Right lobe of liver (tissue), 6 donors: ENCODE measurements at regions not wholly inside any gene's neighbourhood (a gene's known extent, or its start where the extent isn't known, plus 50 kb on each side); places are given as distances from the start of the nearest gene placed in this dataset.

ENCODE experiments used
- ATAC-seq, 4 donors: fragments of 200-7000 bp; cut with Tn5 transposase; one replicate each; pipeline ENCODE4 v1.9.1; 2020; ENCODE audit warnings: mild to moderate bottlenecking in 4 of 4, moderate library complexity in 4 of 4
- DNase-seq, 3 donors: peaks; one replicate each; pipeline ENCODE4 v3.0.0-alpha.2; 2020
- H3K27ac ChIP-seq, 3 donors: fragments of 200-600 bp; one replicate each; pipeline ENCODE4 v1.8.0; 2022
- H3K27me3 ChIP-seq, 2 donors: fragments of 200-600 bp; one replicate each; pipeline ENCODE4 v1.8.0; 2022
- H3K36me3 ChIP-seq, 4 donors: fragments of 200-600 bp; sonication (generic) in 1 of 4; one replicate each; pipeline versions ENCODE4 v1.5.1 to v1.8.0; 2017 to 2022; ENCODE audit warnings: control low read depth in 1 of 4
- H3K4me1 ChIP-seq, 4 donors: fragments of 200-600 bp; sonication (generic) in 1 of 4; one replicate each; pipeline versions ENCODE4 v1.5.1 to v1.8.0; 2017 to 2022; ENCODE audit warnings: control low read depth in 1 of 4
- H3K4me3 ChIP-seq, 3 donors: fragments of 200-600 bp; one replicate each; pipeline ENCODE4 v1.8.0; 2022
- H3K9me3 ChIP-seq, 4 donors: fragments of 200-600 bp; sonication (generic) in 1 of 4; one replicate each; pipeline versions ENCODE4 v1.5.1 to v1.8.0; 2017 to 2022; ENCODE audit warnings: control low read depth in 1 of 4
- POLR2A ChIP-seq: fragments of 450-650 bp; IDR thresholded peaks from one replicate; pipeline ENCODE4 v1.6.1; 2017; ENCODE audit warnings: antibody characterized with exemption, mild to moderate bottlenecking
- WGBS: methylation state at CpG from one replicate; pipeline ENCODE4 v1.1.6; 2018; ENCODE audit warnings: low coverage, low lambda C conversion rate; ENCODE audit not compliant: insufficient coverage; ENCODE audit errors: missing lambda C conversion rate; 5-methylcytosine and 5-hydroxymethylcytosine counted together
- intact Hi-C, 2 donors: fragments of 100-400 bp; cut with DNase I; formaldehyde crosslinking; loops; one replicate each; pipeline versions ENCODE4 v1.11.2 to v1.14.1; 2022
- TF ChIP-seq, protein P1 (sequence below), 4 donors: fragments of 200-600 bp in 3 of 4; fragments of 450-650 bp in 1 of 4; IDR thresholded peaks; one replicate each; pipeline versions ENCODE4 v1.5.1 to v1.8.0; 2016 to 2022; ENCODE audit warnings: antibody characterized with exemption in 4 of 4, mild to moderate bottlenecking in 2 of 4
- donor health status: DM: no; HTN: yes; CAD: no.
- donor health status: DM: no; HTN: no; CAD: no.
- donor health status: DM: no; HTN: no; CAD: no.
- donor health status: DM: no; HTN: yes; CAD: no.
- donor health status: DM: no; HTN: yes; CAD: no.

DNA sequence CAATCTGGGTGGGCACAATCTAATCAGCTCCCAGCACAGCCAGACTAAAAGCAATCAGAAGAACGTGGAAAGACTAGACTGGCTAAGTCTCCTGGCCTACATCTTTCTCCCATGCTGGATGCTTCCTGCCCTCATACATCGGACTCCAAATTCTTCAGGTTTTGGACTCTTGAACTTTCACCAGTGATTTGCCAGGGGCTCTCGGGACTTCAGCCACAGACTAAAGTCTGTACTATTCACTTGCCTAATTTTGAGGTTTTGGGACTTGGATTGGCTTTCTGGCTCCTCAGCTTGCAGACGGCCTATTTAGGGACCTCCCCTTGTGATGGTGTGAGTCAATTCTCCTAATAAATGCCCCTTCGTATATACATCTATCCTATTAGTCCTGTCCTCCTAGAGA lies 66.6 kb upstream of the SOX21 start:
- Histone ChIP-seq H3K36me3 (no peaks in the 10 kb centered on the region), H3K27me3 (no peaks in the 10 kb centered on the region), H3K4me3 (no peak overlapping the region), H3K9me3 (no peaks in the 10 kb centered on the region), H3K4me1 (peaks cover 0 to 20% (median 0%) of the 10 kb centered on the region in 4 donors), H3K27ac (no peak overlapping the region)
- ATAC-seq (peak in 2 of 4 donors; percentile 21 to 49), DNase-seq (no peak)
- TF ChIP-seq POLR2A, result no peak
- TF ChIP-seq, protein P1, sequence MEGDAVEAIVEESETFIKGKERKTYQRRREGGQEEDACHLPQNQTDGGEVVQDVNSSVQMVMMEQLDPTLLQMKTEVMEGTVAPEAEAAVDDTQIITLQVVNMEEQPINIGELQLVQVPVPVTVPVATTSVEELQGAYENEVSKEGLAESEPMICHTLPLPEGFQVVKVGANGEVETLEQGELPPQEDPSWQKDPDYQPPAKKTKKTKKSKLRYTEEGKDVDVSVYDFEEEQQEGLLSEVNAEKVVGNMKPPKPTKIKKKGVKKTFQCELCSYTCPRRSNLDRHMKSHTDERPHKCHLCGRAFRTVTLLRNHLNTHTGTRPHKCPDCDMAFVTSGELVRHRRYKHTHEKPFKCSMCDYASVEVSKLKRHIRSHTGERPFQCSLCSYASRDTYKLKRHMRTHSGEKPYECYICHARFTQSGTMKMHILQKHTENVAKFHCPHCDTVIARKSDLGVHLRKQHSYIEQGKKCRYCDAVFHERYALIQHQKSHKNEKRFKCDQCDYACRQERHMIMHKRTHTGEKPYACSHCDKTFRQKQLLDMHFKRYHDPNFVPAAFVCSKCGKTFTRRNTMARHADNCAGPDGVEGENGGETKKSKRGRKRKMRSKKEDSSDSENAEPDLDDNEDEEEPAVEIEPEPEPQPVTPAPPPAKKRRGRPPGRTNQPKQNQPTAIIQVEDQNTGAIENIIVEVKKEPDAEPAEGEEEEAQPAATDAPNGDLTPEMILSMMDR (IDR thresholded peaks at IDR 0.05), result no peak
- intact Hi-C loops, result no loop called here
- WGBS, result 26% methylated on average over 4 of the region's 5 CpGs

DNA sequence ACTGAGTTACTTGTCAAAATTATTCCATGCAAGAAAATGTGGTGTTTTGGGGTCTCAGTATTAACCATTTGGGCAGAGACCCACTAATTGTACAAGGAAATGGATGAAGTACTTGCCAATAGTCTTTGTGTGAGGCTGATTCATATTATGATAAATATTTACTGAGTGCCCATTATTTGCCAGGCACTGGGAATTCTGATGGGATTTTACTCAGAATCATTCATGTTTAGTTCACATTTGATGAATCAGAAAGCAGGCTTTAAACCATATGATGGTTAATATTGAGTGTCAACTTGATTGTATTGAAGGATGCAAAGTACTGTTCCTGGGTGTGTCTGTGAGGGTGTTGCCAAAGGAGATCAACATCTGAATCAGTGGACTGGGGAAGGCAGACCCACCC lies 66.2 kb upstream of the SOX21 start:
- DNase-seq (no peak), ATAC-seq (no peak)
- Histone ChIP-seq H3K27ac (no peak overlapping the region), H3K4me3 (no peak overlapping the region), H3K27me3 (no peaks in the 10 kb centered on the region), H3K9me3 (no peaks in the 10 kb centered on the region), H3K36me3 (no peaks in the 10 kb centered on the region), H3K4me1 (peaks cover 0 to 20% (median 0%) of the 10 kb centered on the region in 4 donors)
- TF ChIP-seq POLR2A, result no peak
- TF ChIP-seq, protein P1 (IDR thresholded peaks at IDR 0.05), result no peak
- intact Hi-C loops, result no loop called here

DNA sequence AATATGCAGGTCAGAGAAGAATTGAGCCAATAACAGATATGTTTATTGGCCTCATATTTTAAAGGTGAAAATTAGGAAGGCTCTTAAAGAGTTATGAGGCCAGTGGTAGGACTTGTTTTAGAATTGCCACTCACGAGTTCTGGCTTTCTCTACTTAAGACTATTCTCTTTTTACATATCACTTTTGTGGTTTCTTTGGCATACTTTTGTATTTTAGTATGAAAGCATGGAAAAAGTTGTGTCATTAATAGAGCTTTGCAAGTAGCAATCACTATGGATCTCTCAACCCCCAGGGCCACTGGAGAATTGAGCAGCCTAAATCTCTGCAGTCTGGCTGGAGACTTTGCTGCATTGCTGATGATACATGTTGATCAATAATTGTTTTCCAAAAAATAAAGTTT lies 64.6 kb upstream of the SOX21 start:
- no peak overlapping the region for H3K27ac ChIP-seq
- no peaks in the 10 kb centered on the region for H3K36me3 ChIP-seq
- TF ChIP-seq, protein P1 (IDR thresholded peaks at IDR 0.05), result no peak
- no peak for TF ChIP-seq POLR2A
- intact Hi-C loops, result no loop called here
- ATAC-seq, result no peak
- H3K4me3 ChIP-seq, result no peak overlapping the region
- 92% methylated on average over 1 of the region's 1 CpG for WGBS
- peaks cover 0 to 20% (median 0%) of the 10 kb centered on the region in 4 donors for H3K4me1 ChIP-seq
- DNase-seq, result no peak
- H3K27me3 ChIP-seq, result no peaks in the 10 kb centered on the region
- no peaks in the 10 kb centered on the region for H3K9me3 ChIP-seq

DNA sequence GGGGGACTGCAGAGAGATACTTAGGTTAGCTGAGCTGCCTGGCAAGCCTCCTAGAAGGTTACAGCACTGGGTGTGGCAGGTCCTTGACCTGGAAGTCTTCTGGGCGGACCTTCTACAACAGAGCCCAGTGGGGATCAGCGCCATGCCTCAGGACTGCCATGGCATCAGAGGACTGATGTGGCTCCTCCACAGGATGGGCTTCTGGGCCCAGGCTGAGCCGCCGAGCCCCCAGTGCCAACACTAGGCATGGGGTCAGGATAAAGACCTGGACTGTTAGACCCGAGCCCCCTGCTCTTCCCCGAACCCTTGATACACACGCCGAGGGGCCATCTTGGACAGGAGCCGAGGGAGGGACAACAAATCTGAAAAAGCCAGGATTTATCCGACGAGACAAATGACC lies 64.0 kb upstream of the SOX21 start:
- H3K27ac ChIP-seq, result no peak overlapping the region
- intact Hi-C loops, result no loop called here

More for the DNA sequence above, 64.0 kb upstream of the SOX21 start:
- ATAC-seq (no peak), DNase-seq (no peak)
- Histone ChIP-seq H3K4me1 (peaks cover 0 to 20% (median 0%) of the 10 kb centered on the region in 4 donors), H3K36me3 (no peaks in the 10 kb centered on the region), H3K4me3 (no peak overlapping the region), H3K9me3 (no peaks in the 10 kb centered on the region), H3K27me3 (no peaks in the 10 kb centered on the region)
- 98% methylated on average over 7 of the region's 11 CpGs for WGBS
- TF ChIP-seq, protein P1 (IDR thresholded peaks at IDR 0.05), result no peak
- TF ChIP-seq POLR2A, result no peak
